HG02678 (cell line): ENCODE measurements at regions not wholly inside any gene's neighbourhood (a gene's known extent, or its start where the extent isn't known, plus 50 kb on each side); places are given as distances from the start of the nearest gene placed in this dataset.

Source experiments
- ATAC-seq: cut with Tn5 transposase; IDR thresholded peaks from one replicate; pipeline ENCODE4 v1.9.1; 2021; ENCODE audit warnings: mild to moderate bottlenecking, moderate library complexity; ENCODE audit not compliant: unreplicated experiment

GRCh38 chr12:92089559-92089958, 56.1 kb downstream of the BTG1 start:
- ATAC-seq = no peak

GRCh38 chr12:92088805-92089204, 56.8 kb downstream of the BTG1 start:
- ATAC-seq = no peak

- ATAC-seq = no peak
These were observed 60.0 kb downstream of the BTG1 start for GRCh38 chr12:92085736-92086040.

DNA sequence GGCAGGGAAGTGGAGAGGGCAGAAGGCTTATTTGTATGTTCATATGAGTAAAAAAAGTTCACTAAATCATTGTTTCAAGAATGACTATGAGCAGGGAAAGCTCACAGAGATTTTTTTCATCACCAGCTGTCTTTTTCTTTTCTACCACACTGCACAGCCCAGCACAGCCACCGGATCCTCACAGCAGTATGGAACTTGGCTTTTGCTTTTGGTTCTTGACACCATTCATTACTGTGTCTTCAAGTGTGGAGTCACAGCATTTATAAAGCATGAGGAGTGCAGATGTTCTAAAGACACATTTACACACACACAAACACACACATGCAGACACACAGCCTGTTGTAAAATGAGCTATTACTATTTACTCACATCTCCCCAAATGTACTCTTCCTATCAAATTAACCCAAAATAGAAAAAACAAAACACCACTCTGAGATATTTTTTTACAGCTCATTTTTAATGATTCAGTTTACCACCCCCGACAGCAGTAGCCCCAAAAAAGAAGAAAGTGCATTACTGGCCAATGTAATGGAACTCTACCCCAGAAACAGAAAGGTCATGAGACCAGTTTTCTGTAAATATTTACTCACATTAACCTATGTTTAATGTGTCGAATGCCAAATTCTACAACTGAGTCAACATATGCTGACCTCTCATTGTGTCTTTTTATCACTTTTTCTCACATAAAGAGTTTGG, 60.5 kb downstream of the BTG1 start:
- no peak for ATAC-seq

GRCh38 chr12:92080911-92081285, 64.7 kb downstream of the BTG1 start:
- no peak for ATAC-seq

- no peak for ATAC-seq
These were observed 66.6 kb downstream of the BTG1 start for GRCh38 chr12:92079054-92079385.

GRCh38 chr12:92078167-92079053, 67.2 kb downstream of the BTG1 start:
- no peak for ATAC-seq

DNA sequence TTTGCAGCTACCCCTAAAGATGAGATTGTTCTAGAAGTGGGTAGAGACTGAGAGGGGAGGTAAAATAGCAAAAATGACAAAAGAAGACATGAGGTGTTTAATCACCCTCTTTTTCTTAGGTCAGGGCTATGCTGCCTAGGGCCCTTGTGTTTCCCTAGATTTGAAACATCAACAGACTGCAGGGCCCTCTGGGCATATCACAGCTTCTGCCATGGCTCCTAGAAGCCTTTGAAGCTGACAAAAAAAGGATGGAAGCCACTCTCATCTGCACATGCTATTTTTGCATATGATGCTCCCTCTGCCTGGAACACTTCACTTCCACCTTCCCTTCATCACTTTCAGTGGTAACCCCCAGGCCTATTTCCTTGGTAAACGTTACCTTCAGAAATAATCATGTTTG, 68.1 kb downstream of the BTG1 start:
- ATAC-seq = no peak

DNA sequence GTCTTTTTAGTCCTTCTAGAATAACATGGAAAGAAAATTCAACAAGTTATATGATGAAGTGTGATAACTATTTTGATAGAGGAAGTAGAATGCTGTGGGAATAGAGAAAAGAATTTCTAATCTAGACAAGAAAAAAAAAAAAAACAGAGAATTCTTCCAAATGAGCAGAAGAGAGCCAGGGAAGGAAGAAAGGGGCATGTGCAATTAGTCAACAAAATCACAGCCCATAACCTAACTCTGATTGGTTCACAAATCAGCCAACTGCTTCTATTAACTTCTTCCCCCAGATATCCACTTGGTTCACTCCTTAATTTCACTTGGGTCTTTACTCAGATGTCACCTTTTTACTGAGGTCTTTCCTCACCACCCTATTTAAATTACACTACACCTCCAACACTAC, 69.5 kb downstream of the BTG1 start:
- ATAC-seq = no peak

DNA sequence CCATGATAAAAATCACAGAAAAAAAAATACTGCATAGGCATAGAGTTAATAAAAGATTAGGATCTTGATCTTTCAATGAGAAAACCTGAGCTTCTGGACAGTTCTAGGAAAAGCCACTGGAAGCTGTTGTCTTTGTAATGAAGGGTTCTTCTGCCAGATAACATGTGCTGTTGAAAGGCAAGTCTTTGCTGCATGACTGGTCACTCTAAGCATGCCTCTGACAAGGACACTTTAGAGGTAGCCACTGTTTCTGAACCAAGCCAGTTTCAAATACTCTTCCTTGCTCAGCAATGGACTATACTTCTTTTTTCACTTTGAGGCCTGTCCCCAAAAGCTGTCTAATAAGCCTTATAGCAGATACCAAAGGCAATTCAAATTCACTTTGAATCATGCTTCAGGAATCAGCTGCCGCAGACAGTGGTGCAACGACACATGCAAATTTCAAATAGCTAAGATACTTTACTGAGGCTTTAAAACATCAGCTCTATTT, 70.2 kb downstream of the BTG1 start:
- no peak for ATAC-seq

GRCh38 chr12:92074889-92075288, 70.8 kb downstream of the BTG1 start:
- no peak for ATAC-seq

DNA sequence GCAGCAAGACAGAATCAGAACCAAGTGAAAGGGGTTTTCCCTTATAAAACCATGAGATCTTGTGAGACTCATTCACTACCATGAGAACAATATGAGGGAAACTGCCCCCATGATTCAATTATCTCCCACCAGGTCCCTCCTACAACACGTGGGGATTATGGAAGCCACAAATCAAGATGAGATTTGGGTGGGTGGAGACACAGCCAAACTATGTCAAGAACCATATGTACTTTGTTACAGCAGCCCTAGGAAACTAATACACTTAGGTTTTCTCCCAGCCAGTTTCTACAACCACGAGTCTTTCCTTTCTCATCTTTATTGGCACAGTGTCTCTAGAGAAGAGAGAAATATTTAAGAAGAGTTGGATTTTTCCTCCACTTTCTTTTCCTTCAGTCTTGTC, 72.6 kb downstream of the BTG1 start:
- no peak for ATAC-seq

DNA sequence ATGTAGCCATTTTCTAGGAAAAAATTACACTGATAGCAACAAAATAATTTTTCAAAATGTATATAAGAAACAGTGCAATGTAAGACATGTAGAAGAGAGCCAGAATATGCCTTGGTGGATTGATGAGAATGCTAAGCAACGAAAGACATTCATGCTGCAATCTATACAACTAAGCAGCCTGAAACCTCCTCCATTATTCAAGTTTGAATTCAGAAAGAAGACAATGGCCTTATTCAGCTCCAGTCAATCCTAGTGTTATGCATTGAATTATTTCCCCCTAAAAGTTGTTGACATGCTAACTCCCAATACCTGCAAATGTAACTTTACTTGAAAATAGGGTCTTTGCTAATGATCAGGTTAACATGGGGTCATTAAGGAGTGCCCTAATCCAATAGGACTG, 73.5 kb downstream of the BTG1 start:
- ATAC-seq = no peak

GRCh38 chr12:92070864-92071445, 74.7 kb downstream of the BTG1 start:
- ATAC-seq = no peak

GRCh38 chr12:92070054-92070863, 75.4 kb downstream of the BTG1 start:
- ATAC-seq = peak; percentile 68

GRCh38 chr12:92068459-92068858, 77.2 kb downstream of the BTG1 start:
- no peak for ATAC-seq

- no peak for ATAC-seq
These were observed 80.0 kb downstream of the BTG1 start for GRCh38 chr12:92065639-92066038.

DNA sequence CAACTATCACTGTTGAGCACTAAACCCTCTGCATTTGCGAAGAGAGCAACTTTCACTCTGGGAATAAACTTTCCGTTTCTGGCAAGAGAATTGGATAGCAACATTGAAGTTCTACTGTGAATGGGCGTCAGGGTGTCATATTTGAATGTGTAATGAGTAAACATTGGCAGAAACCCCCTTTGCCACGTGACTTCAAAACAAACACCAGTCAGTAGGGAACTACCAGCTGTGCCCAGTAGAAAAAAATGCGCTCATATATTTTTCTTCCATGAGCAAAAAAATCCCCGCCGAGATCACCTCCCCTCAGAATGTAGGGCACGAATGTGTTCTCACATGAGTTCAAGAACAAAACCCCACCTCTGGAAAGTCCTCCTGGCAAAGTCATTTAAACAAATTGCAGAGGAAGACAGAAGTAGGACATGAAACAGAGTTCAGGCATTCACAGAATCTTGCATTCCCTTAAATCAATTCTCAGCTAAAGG, 80.6 kb downstream of the BTG1 start:
- peak; percentile 66 for ATAC-seq

DNA sequence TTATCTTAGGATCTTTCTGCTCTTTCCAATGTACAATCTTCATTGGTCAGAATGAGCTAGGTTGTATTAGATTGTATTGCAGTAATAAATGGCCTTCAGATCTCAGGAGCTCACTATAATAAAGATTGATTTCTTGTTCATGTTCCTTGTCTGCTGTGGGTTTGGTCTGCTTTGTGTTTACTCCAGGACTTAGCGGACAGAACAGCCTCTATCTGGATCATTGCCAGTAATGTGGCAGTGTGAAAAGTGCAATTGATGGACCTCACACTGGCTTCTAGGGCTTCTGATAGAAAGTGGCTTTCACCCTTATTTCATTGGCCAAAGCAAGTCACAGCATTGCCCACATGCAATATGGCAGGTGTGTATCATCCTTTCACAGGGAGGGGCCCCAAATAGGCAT, 81.2 kb downstream of the BTG1 start:
- no peak for ATAC-seq

GRCh38 chr12:92063641-92064040, 82.0 kb downstream of the BTG1 start:
- no peak for ATAC-seq
